ENCODE measurements at regions not wholly inside any gene's neighbourhood (a gene's known extent, or its start where the extent isn't known, plus 50 kb on each side); places are given as distances from the start of the nearest gene placed in this dataset.
"Not testable (repeated sequence)": the region's sequence is repeated elsewhere in the genome, so short reads cannot be mapped to it uniquely, and the experiment has no call there.

GRCh38 chr13:39895254-39895653 lies 239.8 kb downstream of the COG6 start:
- FAIRE-seq = no peak

GRCh38 chr13:39897636-39898035 lies 242.2 kb downstream of the COG6 start:
- no peak for FAIRE-seq

- FAIRE-seq = no peak
These were observed 244.8 kb downstream of the COG6 start for GRCh38 chr13:39900106-39900750.

GRCh38 chr13:39904959-39905358 lies 249.5 kb downstream of the COG6 start:
- FAIRE-seq = no peak

GRCh38 chr13:39909634-39910033 lies 254.2 kb downstream of the COG6 start:
- FAIRE-seq = no peak

- no peak for FAIRE-seq
These were observed 254.6 kb downstream of the COG6 start for GRCh38 chr13:39910041-39910440.

- no peak for FAIRE-seq
These were observed 255.4 kb downstream of the COG6 start for GRCh38 chr13:39910833-39911232.

- FAIRE-seq = no peak
These were observed 257.9 kb downstream of the COG6 start for GRCh38 chr13:39913339-39913738.

GRCh38 chr13:39913928-39914327 lies 258.5 kb downstream of the COG6 start:
- no peak for FAIRE-seq

GRCh38 chr13:39915418-39915817 lies 260.0 kb downstream of the COG6 start:
- FAIRE-seq = no peak

- no peak for FAIRE-seq
These were observed 260.9 kb downstream of the COG6 start for GRCh38 chr13:39916330-39916729.

- no peak for FAIRE-seq
These were observed 263.3 kb downstream of the COG6 start for GRCh38 chr13:39918620-39919236.

- FAIRE-seq = no peak
These were observed 265.2 kb downstream of the COG6 start for GRCh38 chr13:39920613-39921012.

GRCh38 chr13:39926345-39926744 lies 270.9 kb downstream of the COG6 start:
- FAIRE-seq = no peak

GRCh38 chr13:39928261-39928660 lies 272.8 kb downstream of the COG6 start:
- FAIRE-seq = no peak

- no peak for FAIRE-seq
These were observed 274.1 kb downstream of the COG6 start for GRCh38 chr13:39929583-39929982.

- no peak for FAIRE-seq
These were observed 274.6 kb downstream of the COG6 start for GRCh38 chr13:39930060-39930459.

- FAIRE-seq = no peak
These were observed 275.3 kb downstream of the COG6 start for GRCh38 chr13:39930544-39931444.

GRCh38 chr13:39931505-39931904 lies 276.0 kb downstream of the COG6 start:
- FAIRE-seq = no peak

- FAIRE-seq = not testable (repeated sequence)
These were observed 277.1 kb downstream of the COG6 start for GRCh38 chr13:39932514-39932913.

- no peak for FAIRE-seq
These were observed 279.7 kb downstream of the COG6 start for GRCh38 chr13:39935155-39935554.

- FAIRE-seq = no peak
These were observed 283.1 kb downstream of the COG6 start for GRCh38 chr13:39938596-39938995.

GRCh38 chr13:39941236-39941635 lies 285.8 kb downstream of the COG6 start:
- no peak for FAIRE-seq
